Gastrocnemius medialis (tissue), 4 donors: ENCODE measurements at regions not wholly inside any gene's neighbourhood (a gene's known extent, or its start where the extent isn't known, plus 50 kb on each side); places are given as distances from the start of the nearest gene placed in this dataset.

Experiments
- ATAC-seq, 2 donors: fragments of 150-250 bp; one replicate each; pipeline ENCODE4 v1.9.1; 2016
- DNase-seq, 2 donors: peaks; one replicate each; pipeline ENCODE4 v3.0.0-alpha.2; 2019
- H3K27ac ChIP-seq, 4 donors: fragments of 200-600 bp; sonication (generic); 1 replicate in 1 of 4; 2 replicates in 3 of 4; pipeline ENCODE4 v1.5.1; 2016 to 2018; ENCODE audit warnings: mild to moderate bottlenecking in 2 of 4, moderate library complexity in 1 of 4
- H3K27me3 ChIP-seq, 3 donors: fragments of 200-600 bp; sonication (generic) in 2 of 3; 1 replicate in 1 of 3; 2 replicates in 2 of 3; pipeline versions ENCODE4 v1.5.1 to v1.6.0; 2016 to 2019; ENCODE audit warnings: mild to moderate bottlenecking in 1 of 3, moderate library complexity in 1 of 3
- H3K36me3 ChIP-seq, 2 donors: fragments of 200-600 bp; sonication (generic) in 1 of 2; one replicate each; pipeline ENCODE4 v1.5.1; 2017 to 2018
- H3K4me1 ChIP-seq, 2 donors: fragments of 200-600 bp; sonication (generic) in 1 of 2; one replicate each; pipeline ENCODE4 v1.5.1; 2016 to 2017; ENCODE audit warnings: mild to moderate bottlenecking in 2 of 2
- H3K4me3 ChIP-seq, 4 donors: fragments of 200-600 bp; sonication (generic) in 3 of 4; 1 replicate in 1 of 4; 2 replicates in 3 of 4; pipeline ENCODE4 v1.5.1; 2016 to 2019; ENCODE audit warnings: mild to moderate bottlenecking in 2 of 4
- H3K9me3 ChIP-seq, 3 donors: fragments of 200-600 bp; sonication (generic) in 2 of 3; 1 replicate in 1 of 3; 2 replicates in 2 of 3; pipeline ENCODE4 v1.5.1; 2016 to 2019
- POLR2A ChIP-seq, 2 donors: fragments of 450-650 bp; IDR thresholded peaks; one replicate each; pipeline ENCODE4 v1.6.1; 2017; ENCODE audit warnings: antibody characterized with exemption in 2 of 2, mild to moderate bottlenecking in 2 of 2, moderate library complexity in 2 of 2
- in situ Hi-C, 4 donors: fragments of 200-750 bp; cut with MboI; loops; one replicate each; pipeline versions ENCODE4 v1.15.0 to v1.8.0; 2017; ENCODE audit warnings: low sequenced_read_pairs in 4 of 4
- intact Hi-C: fragments of 100-400 bp; cut with DNase I; formaldehyde crosslinking; loops from one replicate; pipeline ENCODE4 v1.15.1; 2023; ENCODE audit warnings: low total_unique reads
- TF ChIP-seq, protein P1 (sequence below), 5 experiments: fragments of 450-650 bp in 3 of 5; fragments of 200-600 bp in 2 of 5; sonication (generic) in 2 of 5; IDR thresholded peaks in 4 of 5; conservative IDR thresholded peaks in 1 of 5; 1 replicate in 4 of 5; 2 replicates in 1 of 5; pipeline ENCODE4 v1.5.1; 2016 to 2019; ENCODE audit warnings: antibody characterized with exemption in 5 of 5, mild to moderate bottlenecking in 3 of 5, moderate library complexity in 3 of 5

DNA sequence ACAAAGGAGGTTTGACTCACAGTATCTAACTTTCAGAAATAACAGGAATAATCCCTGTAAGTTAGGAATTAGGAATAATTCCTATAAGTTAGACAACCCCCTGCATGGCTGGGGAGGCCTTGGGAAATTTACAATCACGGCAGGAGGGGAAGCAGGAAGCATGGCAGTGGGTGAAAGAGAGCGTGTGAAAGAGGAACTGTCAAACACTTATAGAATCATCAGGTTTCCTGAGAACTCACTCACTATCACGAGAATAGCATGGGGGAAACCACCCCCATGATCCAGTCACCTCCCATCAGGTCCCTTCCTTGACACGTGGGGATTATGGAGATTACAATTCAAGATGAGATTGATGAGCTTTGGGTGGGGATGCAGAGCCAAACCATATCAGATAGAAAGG, 385.5 kb downstream of the IL20RB start:
- Histone ChIP-seq H3K9me3 (no peaks in the 10 kb centered on the region), H3K36me3 (no peaks in the 10 kb centered on the region), H3K27ac (no peak overlapping the region), H3K27me3 (no peaks in the 10 kb centered on the region), H3K4me1 (no peaks in the 10 kb centered on the region), H3K4me3 (no peak overlapping the region)
- DNase-seq = no peak
- TF ChIP-seq, protein P1, sequence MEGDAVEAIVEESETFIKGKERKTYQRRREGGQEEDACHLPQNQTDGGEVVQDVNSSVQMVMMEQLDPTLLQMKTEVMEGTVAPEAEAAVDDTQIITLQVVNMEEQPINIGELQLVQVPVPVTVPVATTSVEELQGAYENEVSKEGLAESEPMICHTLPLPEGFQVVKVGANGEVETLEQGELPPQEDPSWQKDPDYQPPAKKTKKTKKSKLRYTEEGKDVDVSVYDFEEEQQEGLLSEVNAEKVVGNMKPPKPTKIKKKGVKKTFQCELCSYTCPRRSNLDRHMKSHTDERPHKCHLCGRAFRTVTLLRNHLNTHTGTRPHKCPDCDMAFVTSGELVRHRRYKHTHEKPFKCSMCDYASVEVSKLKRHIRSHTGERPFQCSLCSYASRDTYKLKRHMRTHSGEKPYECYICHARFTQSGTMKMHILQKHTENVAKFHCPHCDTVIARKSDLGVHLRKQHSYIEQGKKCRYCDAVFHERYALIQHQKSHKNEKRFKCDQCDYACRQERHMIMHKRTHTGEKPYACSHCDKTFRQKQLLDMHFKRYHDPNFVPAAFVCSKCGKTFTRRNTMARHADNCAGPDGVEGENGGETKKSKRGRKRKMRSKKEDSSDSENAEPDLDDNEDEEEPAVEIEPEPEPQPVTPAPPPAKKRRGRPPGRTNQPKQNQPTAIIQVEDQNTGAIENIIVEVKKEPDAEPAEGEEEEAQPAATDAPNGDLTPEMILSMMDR (IDR thresholded peaks at IDR 0.05 in 4 of 5, conservative IDR thresholded peaks at IDR 0.05 in 1 of 5) = no peak
- TF ChIP-seq POLR2A (IDR thresholded peaks at IDR 0.05) = no peak
- in situ Hi-C loops = no loop called here
- ATAC-seq = no peak
- intact Hi-C loops = no loop called here

DNA sequence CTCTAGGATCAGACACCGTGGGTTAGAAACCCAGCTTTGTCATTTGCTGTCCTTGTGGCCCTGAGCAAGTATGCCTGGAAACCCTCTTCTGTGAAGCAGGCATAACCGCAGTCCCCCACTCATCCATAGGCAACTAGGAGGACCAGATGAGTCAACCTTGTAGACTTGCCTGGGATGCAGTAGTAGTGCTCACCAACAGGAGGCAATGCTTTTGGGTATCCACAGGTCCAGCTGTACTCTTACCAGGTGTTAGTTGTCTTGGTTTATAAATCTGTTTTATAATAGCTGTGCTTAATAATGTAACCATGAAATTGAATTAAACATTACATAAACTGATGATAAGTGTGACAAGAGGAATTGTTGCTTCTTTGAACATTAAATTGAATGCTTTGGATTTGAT, 389.3 kb downstream of the IL20RB start:
- Histone ChIP-seq H3K27ac (no peak overlapping the region), H3K4me1 (no peaks in the 10 kb centered on the region), H3K4me3 (no peak overlapping the region), H3K27me3 (no peaks in the 10 kb centered on the region), H3K36me3 (no peaks in the 10 kb centered on the region), H3K9me3 (no peaks in the 10 kb centered on the region)
- DNase-seq (no peak), ATAC-seq (no peak)
- TF ChIP-seq, protein P1 (IDR thresholded peaks at IDR 0.05 in 4 of 5, conservative IDR thresholded peaks at IDR 0.05 in 1 of 5) = no peak
- TF ChIP-seq POLR2A (IDR thresholded peaks at IDR 0.05) = no peak
- in situ Hi-C loops = no loop called here
- intact Hi-C loops = no loop called here

- H3K36me3 ChIP-seq = no peaks in the 10 kb centered on the region
- H3K4me1 ChIP-seq = no peaks in the 10 kb centered on the region
- intact Hi-C loops (no loop called here), in situ Hi-C loops (no loop called here)
- H3K9me3 ChIP-seq = no peaks in the 10 kb centered on the region
- DNase-seq = no peak
- no peaks in the 10 kb centered on the region for H3K27me3 ChIP-seq
- ATAC-seq = no peak
- no peak overlapping the region for H3K4me3 ChIP-seq
- no peak for TF ChIP-seq POLR2A (IDR thresholded peaks at IDR 0.05)
- TF ChIP-seq, protein P1 (IDR thresholded peaks at IDR 0.05 in 4 of 5, conservative IDR thresholded peaks at IDR 0.05 in 1 of 5) = no peak
- no peak overlapping the region for H3K27ac ChIP-seq
Measured at GRCh38 chr3:137347817-137348368, 390.1 kb downstream of the IL20RB start.

DNA sequence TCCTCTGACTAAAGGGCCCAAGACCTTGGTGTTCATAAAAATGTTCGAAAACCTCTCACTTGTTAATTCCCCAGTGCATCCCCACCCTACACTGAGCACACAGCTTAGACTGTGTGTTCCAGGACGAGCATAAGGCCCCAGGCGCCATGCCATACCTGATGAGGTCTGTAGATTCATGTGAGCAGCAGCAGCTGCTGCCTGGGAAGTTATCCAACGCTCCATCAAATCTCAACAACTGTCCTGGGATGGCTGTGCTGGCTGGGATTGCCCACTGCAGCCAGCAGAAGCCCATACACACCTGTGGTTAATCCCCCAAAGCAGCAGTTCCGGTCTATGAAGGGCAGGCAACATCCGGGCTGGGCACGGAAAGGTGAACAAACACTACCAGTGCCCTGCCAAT, 391.2 kb downstream of the IL20RB start:
- ATAC-seq = no peak
- no peaks in the 10 kb centered on the region for H3K9me3 ChIP-seq
- intact Hi-C loops (no loop called here), in situ Hi-C loops (no loop called here)
- H3K36me3 ChIP-seq = no peaks in the 10 kb centered on the region
- DNase-seq = no peak
- TF ChIP-seq, protein P1 (IDR thresholded peaks at IDR 0.05 in 4 of 5, conservative IDR thresholded peaks at IDR 0.05 in 1 of 5) = no peak
- TF ChIP-seq POLR2A (IDR thresholded peaks at IDR 0.05) = no peak
- no peak overlapping the region for H3K4me3 ChIP-seq
- H3K27ac ChIP-seq = no peak overlapping the region
- H3K27me3 ChIP-seq = no peaks in the 10 kb centered on the region
- H3K4me1 ChIP-seq = no peaks in the 10 kb centered on the region
